ENCODE measurements at regions not wholly inside any gene's neighbourhood (a gene's known extent, or its start where the extent isn't known, plus 50 kb on each side); places are given as distances from the start of the nearest gene placed in this dataset.

DNA sequence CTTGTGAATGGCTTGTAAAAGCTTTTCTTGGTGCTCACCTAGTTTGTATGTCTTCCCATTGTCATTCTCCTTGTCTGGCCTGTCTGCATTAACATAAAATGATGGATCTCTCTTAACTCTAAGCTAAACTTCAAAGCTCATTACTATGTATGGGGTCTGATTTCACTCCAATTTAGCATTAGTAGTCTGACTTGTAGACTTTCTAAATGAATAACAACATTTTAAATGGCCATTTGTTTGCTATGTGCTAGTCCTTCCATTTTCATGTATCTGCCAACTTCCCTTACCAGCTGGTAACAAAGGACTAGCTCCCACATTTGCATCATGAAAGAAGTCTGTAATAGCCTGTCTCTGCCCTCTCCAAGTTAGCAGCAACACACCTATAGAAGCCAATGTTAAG lies 324.2 kb upstream of the RGPD4 start:
- Histone ChIP-seq H3K9me3 (no peaks in the 10 kb centered on the region), H3K27me3 (no peaks in the 10 kb centered on the region), H3K4me3 (no peak overlapping the region), H3K27ac (no peak overlapping the region), H3K36me3 (no peaks in the 10 kb centered on the region), H3K4me1 (no peaks in the 10 kb centered on the region)
- no peak for DNase-seq (ENCODE audit: low spot score in 2 of 2)
- TF ChIP-seq POLR2A (IDR thresholded peaks at IDR 0.05): no peak
- TF ChIP-seq, protein P1, sequence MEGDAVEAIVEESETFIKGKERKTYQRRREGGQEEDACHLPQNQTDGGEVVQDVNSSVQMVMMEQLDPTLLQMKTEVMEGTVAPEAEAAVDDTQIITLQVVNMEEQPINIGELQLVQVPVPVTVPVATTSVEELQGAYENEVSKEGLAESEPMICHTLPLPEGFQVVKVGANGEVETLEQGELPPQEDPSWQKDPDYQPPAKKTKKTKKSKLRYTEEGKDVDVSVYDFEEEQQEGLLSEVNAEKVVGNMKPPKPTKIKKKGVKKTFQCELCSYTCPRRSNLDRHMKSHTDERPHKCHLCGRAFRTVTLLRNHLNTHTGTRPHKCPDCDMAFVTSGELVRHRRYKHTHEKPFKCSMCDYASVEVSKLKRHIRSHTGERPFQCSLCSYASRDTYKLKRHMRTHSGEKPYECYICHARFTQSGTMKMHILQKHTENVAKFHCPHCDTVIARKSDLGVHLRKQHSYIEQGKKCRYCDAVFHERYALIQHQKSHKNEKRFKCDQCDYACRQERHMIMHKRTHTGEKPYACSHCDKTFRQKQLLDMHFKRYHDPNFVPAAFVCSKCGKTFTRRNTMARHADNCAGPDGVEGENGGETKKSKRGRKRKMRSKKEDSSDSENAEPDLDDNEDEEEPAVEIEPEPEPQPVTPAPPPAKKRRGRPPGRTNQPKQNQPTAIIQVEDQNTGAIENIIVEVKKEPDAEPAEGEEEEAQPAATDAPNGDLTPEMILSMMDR (IDR thresholded peaks at IDR 0.05): no peak
- no peak for TF ChIP-seq POLR2AphosphoS5 (IDR thresholded peaks at IDR 0.05)
- intact Hi-C loops (cut with DNase I; ENCODE audit: low total_unique reads): no loop called here

DNA sequence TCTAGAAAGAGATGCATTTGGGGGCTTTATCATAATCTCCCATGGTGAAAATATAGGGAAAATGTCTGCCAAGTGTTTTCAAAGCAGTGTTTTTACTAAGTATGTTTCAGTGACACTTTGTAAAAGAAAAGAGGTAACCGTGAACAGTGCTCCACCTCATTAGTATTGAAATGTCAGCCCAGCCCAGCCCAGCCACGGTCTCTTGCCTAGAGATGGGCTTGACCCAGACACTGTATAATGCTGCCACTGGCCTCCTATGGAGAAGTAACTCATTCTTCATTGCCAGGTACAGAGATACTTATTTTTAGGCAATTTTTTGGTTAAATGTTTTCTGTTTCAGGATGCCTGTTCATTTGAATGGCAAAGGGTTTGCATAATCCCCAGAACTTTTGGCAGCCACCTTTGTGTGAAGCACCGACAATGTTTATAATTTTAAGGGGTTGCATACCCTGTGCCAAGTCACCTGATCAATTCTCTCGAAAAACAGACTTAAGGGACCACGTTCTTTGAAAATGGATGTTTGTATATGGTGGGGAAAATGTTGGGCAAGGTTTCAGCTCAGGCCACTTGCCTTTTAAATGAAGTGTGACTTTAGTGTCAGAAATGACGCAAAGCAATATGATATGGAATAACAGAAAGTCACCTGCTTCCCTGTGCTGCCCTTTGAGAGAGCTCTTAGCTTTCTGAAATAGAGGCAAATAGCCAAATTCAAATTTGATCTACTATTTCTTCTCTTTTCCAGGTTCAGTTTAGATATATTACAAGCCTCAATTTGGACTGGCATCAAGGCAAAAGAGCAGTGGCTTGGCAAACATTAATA lies 314.5 kb upstream of the RGPD4 start:
- no peak for DNase-seq (ENCODE audit: low spot score in 2 of 2)
- no peaks in the 10 kb centered on the region for H3K27me3 ChIP-seq
- H3K4me1 ChIP-seq: no peaks in the 10 kb centered on the region
- H3K27ac ChIP-seq: no peak overlapping the region
- no peaks in the 10 kb centered on the region for H3K9me3 ChIP-seq
- intact Hi-C loops (cut with DNase I; ENCODE audit: low total_unique reads): no loop called here
- no peak for TF ChIP-seq POLR2AphosphoS5 (IDR thresholded peaks at IDR 0.05)
- TF ChIP-seq POLR2A (IDR thresholded peaks at IDR 0.05): no peak
- TF ChIP-seq, protein P1 (IDR thresholded peaks at IDR 0.05): no peak
- H3K4me3 ChIP-seq: no peak overlapping the region
- no peaks in the 10 kb centered on the region for H3K36me3 ChIP-seq

DNA sequence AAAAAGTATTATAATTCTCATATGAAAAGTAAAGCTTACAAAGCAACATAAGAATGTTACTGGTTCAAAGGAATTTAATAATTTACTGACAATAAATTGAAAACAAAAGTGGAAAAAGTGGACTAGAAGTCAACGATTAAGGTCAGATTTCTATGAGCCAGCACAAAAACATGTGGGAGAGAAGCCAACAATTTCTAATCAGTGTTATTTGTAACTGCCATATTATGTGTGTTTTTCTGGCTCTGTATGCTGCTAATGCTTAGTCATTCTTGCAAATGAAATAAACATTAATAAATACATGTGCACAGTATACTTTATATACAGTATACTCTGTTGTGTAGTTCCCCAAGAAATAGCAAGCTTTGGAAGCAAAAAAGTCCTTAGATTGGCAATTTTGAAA lies 301.3 kb upstream of the RGPD4 start:
- Histone ChIP-seq H3K9me3 (peaks cover 0 to 7% of the 10 kb centered on the region in 2 donors), H3K27me3 (no peaks in the 10 kb centered on the region), H3K4me1 (no peaks in the 10 kb centered on the region), H3K27ac (no peak overlapping the region), H3K36me3 (no peaks in the 10 kb centered on the region), H3K4me3 (no peak overlapping the region)
- intact Hi-C loops (cut with DNase I; ENCODE audit: low total_unique reads): no loop called here
- no peak for DNase-seq (ENCODE audit: low spot score in 2 of 2)
- no peak for TF ChIP-seq POLR2A (IDR thresholded peaks at IDR 0.05)
- TF ChIP-seq, protein P1 (IDR thresholded peaks at IDR 0.05): no peak
- TF ChIP-seq POLR2AphosphoS5 (IDR thresholded peaks at IDR 0.05): no peak

DNA sequence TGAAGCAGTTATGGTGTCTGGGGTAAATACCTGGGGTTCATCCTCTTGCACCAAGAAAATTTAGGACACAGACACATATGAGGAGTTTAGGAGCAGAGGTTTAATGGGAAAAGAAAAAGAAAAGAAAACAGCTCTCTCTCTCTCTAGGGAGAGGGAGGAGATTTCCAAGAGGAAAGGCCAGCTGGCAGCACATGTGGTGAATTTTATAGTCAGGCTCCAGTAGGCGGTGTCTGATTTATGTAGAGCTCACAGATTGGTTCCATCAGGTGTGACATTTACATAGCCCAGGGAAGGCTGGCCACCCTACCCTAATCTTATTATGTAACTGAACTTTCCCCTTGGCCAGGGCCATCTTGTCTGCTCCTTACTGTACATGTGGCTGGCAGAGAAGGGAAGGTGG lies 297.5 kb upstream of the RGPD4 start:
- Histone ChIP-seq H3K27me3 (no peaks in the 10 kb centered on the region), H3K27ac (no peak overlapping the region), H3K4me1 (no peaks in the 10 kb centered on the region), H3K4me3 (no peak overlapping the region), H3K36me3 (no peaks in the 10 kb centered on the region), H3K9me3 (peaks cover 0 to 7% of the 10 kb centered on the region in 2 donors)
- TF ChIP-seq POLR2AphosphoS5 (IDR thresholded peaks at IDR 0.05) (no peak), POLR2A (IDR thresholded peaks at IDR 0.05) (no peak)
- TF ChIP-seq, protein P1 (IDR thresholded peaks at IDR 0.05): no peak
- intact Hi-C loops (cut with DNase I; ENCODE audit: low total_unique reads): no loop called here
- no peak for DNase-seq (ENCODE audit: low spot score in 2 of 2)

DNA sequence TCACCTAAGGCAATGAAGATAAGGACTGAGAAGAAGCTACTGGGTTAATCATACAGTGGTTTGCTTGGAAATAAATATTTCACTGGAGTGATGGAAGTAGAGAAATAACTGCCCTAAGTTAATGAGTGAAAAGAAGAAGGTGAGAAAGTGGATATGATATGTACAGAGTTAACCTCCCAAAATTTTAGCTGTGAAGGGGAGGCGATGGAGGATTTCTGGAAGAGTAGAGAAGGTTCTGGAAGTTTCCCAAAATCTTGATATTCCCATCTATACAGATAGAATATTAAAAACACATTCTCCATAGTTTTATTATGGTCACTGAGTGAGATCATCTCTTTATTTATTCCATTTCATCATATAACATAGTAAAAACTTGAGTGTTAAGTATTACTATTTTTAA lies 296.6 kb upstream of the RGPD4 start:
- H3K4me3 ChIP-seq: no peak overlapping the region
- no peaks in the 10 kb centered on the region for H3K4me1 ChIP-seq
- H3K27ac ChIP-seq: no peak overlapping the region
- no peak for DNase-seq (ENCODE audit: low spot score in 2 of 2)
- intact Hi-C loops (cut with DNase I; ENCODE audit: low total_unique reads): no loop called here
- TF ChIP-seq, protein P1 (IDR thresholded peaks at IDR 0.05): no peak
- no peak for TF ChIP-seq POLR2A (IDR thresholded peaks at IDR 0.05)
- TF ChIP-seq POLR2AphosphoS5 (IDR thresholded peaks at IDR 0.05): no peak
- H3K27me3 ChIP-seq: no peaks in the 10 kb centered on the region
- peaks cover 0 to 7% of the 10 kb centered on the region in 2 donors for H3K9me3 ChIP-seq
- no peaks in the 10 kb centered on the region for H3K36me3 ChIP-seq
